ENCODE measurements at regions not wholly inside any gene's neighbourhood (a gene's known extent, or its start where the extent isn't known, plus 50 kb on each side); places are given as distances from the start of the nearest gene placed in this dataset.

DNA sequence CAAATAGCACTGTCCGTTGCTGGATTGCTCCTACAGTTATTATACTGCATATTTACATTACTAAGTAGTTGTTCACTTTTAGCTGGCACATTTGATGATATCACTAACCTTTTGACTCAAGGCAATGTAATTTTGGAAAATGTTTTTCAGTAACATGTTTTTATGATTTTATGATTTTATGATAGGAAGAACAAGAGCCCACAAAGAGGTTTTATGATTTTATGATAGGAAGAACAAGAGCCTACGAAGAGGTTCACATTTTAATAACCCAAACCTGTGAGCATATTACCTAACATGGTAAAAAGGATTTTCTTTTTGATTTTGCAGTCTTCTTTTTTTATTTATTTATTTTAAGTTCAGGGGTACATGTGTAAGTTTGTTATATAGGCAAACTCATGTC is 172.3 kb upstream of the TPM1 start:
- TF ChIP-seq EP300 (IDR thresholded peaks at IDR 0.05; ENCODE audit: borderline replicate concordance) (no peak), CREB1 (IDR thresholded peaks at IDR 0.05; ENCODE audit: low read depth) (no peak), TAF1 (IDR thresholded peaks at IDR 0.05; ENCODE audit: low read depth) (no peak)
- TF ChIP-seq, protein P1, sequence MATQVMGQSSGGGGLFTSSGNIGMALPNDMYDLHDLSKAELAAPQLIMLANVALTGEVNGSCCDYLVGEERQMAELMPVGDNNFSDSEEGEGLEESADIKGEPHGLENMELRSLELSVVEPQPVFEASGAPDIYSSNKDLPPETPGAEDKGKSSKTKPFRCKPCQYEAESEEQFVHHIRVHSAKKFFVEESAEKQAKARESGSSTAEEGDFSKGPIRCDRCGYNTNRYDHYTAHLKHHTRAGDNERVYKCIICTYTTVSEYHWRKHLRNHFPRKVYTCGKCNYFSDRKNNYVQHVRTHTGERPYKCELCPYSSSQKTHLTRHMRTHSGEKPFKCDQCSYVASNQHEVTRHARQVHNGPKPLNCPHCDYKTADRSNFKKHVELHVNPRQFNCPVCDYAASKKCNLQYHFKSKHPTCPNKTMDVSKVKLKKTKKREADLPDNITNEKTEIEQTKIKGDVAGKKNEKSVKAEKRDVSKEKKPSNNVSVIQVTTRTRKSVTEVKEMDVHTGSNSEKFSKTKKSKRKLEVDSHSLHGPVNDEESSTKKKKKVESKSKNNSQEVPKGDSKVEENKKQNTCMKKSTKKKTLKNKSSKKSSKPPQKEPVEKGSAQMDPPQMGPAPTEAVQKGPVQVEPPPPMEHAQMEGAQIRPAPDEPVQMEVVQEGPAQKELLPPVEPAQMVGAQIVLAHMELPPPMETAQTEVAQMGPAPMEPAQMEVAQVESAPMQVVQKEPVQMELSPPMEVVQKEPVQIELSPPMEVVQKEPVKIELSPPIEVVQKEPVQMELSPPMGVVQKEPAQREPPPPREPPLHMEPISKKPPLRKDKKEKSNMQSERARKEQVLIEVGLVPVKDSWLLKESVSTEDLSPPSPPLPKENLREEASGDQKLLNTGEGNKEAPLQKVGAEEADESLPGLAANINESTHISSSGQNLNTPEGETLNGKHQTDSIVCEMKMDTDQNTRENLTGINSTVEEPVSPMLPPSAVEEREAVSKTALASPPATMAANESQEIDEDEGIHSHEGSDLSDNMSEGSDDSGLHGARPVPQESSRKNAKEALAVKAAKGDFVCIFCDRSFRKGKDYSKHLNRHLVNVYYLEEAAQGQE (IDR thresholded peaks at IDR 0.05; ENCODE audit: low read depth): no peak
